ACC112 (cell line): ENCODE measurements at regions not wholly inside any gene's neighbourhood (a gene's known extent, or its start where the extent isn't known, plus 50 kb on each side); places are given as distances from the start of the nearest gene placed in this dataset.

Experiments
- H2AFZ ChIP-seq: fragments of 200-600 bp; sonication (generic); one replicate; pipeline ENCODE4 v1.6.0; 2017; ENCODE audit warnings: antibody characterized with exemption, low read length; ENCODE audit not compliant: unreplicated experiment
- H3K27ac ChIP-seq: fragments of 200-600 bp; sonication (generic); 2 replicates; pipeline ENCODE4 v1.5.1; 2014; ENCODE audit warnings: low read depth, mild to moderate bottlenecking, antibody characterized with exemption, low read length, moderate library complexity
- H3K27me3 ChIP-seq: fragments of 200-600 bp; sonication (generic); 2 replicates; pipeline ENCODE4 v1.6.1; 2014; ENCODE audit warnings: mild to moderate bottlenecking, antibody characterized with exemption, low read length, moderate library complexity, mixed read lengths; ENCODE audit not compliant: insufficient read depth
- H3K36me3 ChIP-seq: fragments of 200-600 bp; sonication (generic); 2 replicates; pipeline ENCODE4 v1.6.1; 2016; ENCODE audit warnings: mild to moderate bottlenecking, antibody characterized with exemption, low read length, moderate library complexity, mixed read lengths; ENCODE audit not compliant: insufficient read depth
- H3K4me1 ChIP-seq: fragments of 200-600 bp; sonication (generic); one replicate; pipeline ENCODE4 v1.6.1; 2016; ENCODE audit warnings: low read length, mixed read lengths; ENCODE audit not compliant: insufficient read depth, unreplicated experiment, control insufficient read depth
- H3K4me3 ChIP-seq: fragments of 200-600 bp; sonication (generic); 2 replicates; pipeline ENCODE4 v1.5.1; 2014; ENCODE audit warnings: mild to moderate bottlenecking, low read depth, low read length
- H3K79me2 ChIP-seq: fragments of 200-600 bp; sonication (generic); one replicate; pipeline ENCODE4 v1.6.0; 2016; ENCODE audit warnings: low read length; ENCODE audit not compliant: control insufficient read depth, unreplicated experiment, insufficient read depth

DNA sequence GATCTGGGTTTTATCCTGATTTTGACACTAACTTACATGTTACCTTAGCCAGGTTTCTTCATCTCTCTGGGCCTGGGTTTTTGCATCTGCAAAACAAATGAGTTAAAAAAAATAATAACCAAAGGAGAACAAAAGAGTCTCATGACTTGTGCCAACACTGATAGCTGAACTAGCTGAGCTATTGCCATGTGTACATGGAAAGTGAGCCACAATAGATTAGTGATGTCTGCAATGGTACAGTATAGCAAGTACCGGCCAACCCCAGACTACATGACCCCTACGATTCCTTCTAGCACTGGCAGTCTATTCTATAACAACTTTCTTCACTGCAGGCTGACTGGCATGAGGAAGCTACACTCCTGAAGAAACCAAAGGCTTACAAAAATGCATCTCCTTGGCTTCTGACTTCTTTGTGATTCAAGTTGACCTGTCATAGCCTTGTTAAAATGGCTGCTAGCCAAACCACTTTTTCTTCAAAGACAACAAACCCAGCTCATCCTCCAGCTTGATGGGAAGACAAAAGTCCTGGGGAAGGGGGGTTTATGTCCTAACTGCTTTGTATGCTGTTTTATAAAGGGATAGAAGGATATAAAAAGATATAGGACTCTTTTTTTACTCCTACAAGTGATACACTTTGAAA lies 123.7 kb downstream of the DAD1 start:
- peaks cover 22% of the 10 kb centered on the region for H3K27me3 ChIP-seq
- H2AFZ ChIP-seq, result no peak overlapping the region
- H3K79me2 ChIP-seq, result no peaks in the 10 kb centered on the region
- no peak overlapping the region for H3K27ac ChIP-seq
- H3K36me3 ChIP-seq, result no peaks in the 10 kb centered on the region
- H3K4me1 ChIP-seq, result peaks cover 23% of the 10 kb centered on the region
- H3K4me3 ChIP-seq, result no peak overlapping the region

DNA sequence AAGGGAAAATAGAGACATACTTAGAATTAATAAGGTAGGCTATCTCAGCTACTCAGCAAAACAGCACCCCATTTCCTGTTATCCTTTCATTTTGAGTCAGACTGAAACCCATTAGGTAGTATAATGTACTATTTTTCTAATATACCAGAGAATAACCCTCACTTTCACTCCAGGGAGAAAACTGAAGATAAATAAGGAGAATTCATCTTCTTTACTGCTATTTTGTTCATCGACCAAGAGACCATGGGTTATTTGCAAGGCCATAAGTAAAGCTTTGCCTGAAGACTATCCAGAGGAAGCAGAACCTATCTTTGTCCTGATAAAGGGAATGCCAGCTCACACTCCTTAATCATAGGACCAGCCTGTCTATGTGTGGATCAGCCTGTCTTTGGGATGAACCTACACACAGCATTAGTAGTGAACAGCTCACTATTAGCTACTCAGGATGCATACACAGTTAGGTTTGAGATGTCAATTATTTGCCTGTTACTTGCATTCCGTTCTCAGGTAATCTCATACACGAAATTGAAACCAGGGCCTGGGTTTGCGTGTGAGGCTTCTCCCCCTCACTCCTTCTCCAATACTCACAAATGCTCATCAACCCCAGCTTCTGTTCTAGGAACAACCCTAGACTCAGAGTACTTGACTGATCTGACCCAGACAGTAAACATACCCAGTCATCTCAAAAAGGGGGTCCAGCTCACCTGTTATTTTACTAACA lies 124.4 kb downstream of the DAD1 start:
- no peaks in the 10 kb centered on the region for H3K36me3 ChIP-seq
- H2AFZ ChIP-seq, result no peak overlapping the region
- no peak overlapping the region for H3K27ac ChIP-seq
- peaks cover 24% of the 10 kb centered on the region for H3K27me3 ChIP-seq
- no peak overlapping the region for H3K4me3 ChIP-seq
- H3K4me1 ChIP-seq, result peaks cover 23% of the 10 kb centered on the region
- H3K79me2 ChIP-seq, result no peaks in the 10 kb centered on the region

DNA sequence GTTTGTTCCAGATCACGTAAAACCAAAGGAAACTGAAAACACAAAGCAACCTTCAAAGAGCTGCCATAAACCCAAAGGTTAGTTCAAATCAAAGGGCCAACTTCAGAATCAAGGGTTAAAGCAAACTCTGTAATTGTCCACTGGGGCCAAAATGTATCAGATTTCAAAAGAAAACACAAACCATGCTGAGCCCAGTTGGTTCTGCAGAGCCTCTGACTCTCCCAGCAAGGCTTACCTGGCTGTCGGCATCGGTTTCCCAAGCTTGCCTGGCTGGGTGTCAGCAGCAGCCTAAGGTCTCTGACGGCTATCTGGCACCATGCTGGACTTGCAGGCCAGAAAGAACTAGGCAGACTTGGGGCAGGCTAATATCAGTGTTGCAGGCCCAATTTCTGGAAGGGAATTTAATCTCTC lies 125.3 kb downstream of the DAD1 start:
- H2AFZ ChIP-seq, result no peak overlapping the region
- H3K79me2 ChIP-seq, result no peaks in the 10 kb centered on the region
- no peaks in the 10 kb centered on the region for H3K36me3 ChIP-seq
- no peak overlapping the region for H3K27ac ChIP-seq
- H3K27me3 ChIP-seq, result peaks cover 25% of the 10 kb centered on the region
- H3K4me3 ChIP-seq, result no peak overlapping the region
- peaks cover 23% of the 10 kb centered on the region for H3K4me1 ChIP-seq

GRCh38 chr14:22462923-22463322 lies 126.1 kb downstream of the DAD1 start:
- Histone ChIP-seq H3K4me3 (no peak overlapping the region), H3K36me3 (no peaks in the 10 kb centered on the region), H2AFZ (no peak overlapping the region), H3K4me1 (peaks cover 23% of the 10 kb centered on the region), H3K27ac (no peak overlapping the region), H3K79me2 (no peaks in the 10 kb centered on the region), H3K27me3 (peaks cover 33% of the 10 kb centered on the region)

GRCh38 chr14:22460461-22461195 lies 128.4 kb downstream of the DAD1 start:
- Histone ChIP-seq H3K4me3 (no peak overlapping the region), H3K27ac (no peak overlapping the region), H3K4me1 (peaks cover 9% of the 10 kb centered on the region), H3K36me3 (no peaks in the 10 kb centered on the region), H2AFZ (no peak overlapping the region), H3K79me2 (no peaks in the 10 kb centered on the region), H3K27me3 (peaks cover 56% of the 10 kb centered on the region)

DNA sequence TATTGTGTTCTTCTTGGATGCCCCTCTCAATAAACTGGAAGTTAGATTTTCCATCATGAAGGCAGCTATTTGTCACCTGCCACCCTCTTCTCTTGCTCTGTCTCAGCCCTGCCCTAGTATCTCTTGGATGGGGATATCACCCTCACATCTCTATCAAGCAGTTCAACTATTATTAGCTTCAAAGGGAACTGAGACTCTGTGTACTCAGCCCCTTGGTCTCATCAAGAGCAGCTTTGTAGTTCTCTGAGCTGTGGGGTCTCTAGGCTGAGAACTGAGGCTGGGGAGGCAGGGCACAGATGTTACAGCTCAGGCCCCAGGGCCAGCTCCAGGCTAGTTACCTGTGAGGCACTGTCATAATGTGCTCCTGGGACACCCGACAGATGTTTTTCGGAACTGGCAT lies 130.3 kb downstream of the DAD1 start:
- H3K27ac ChIP-seq, result no peak overlapping the region
- H3K36me3 ChIP-seq, result no peaks in the 10 kb centered on the region
- no peaks in the 10 kb centered on the region for H3K4me1 ChIP-seq
- H3K27me3 ChIP-seq, result peaks cover 75% of the 10 kb centered on the region
- H3K4me3 ChIP-seq, result no peak overlapping the region
- H3K79me2 ChIP-seq, result no peaks in the 10 kb centered on the region
- H2AFZ ChIP-seq, result no peak overlapping the region

DNA sequence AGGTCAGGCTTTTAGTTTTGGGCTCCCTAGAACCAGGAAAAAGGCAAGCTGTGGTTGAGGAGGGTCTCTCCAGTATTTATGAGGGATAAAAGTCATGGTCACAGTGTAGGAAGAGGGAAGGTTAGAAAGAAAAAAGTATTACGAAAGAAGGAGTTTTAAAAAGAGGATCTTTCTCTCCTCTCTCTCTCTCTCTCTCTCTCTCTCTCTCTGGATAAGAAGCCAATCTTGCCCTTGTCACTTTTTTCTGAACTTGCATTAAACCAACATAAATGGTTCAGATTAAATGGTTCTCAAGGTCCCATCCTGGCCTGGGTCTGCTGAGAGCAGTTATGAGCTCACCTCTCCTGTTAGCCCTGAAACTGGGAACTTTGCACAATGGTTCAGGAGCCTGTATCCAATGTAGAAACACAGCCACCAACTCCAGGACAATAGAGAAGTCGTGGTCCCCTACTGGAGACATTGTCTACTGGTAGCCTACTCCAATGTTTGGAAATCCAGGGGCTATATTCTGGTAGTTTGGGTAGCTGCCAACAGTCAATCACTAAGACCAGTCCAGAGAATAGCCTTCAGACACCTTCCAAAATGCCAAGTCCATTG lies 131.9 kb downstream of the DAD1 start:
- Histone ChIP-seq H3K4me3 (no peak overlapping the region), H3K4me1 (no peaks in the 10 kb centered on the region), H3K36me3 (no peaks in the 10 kb centered on the region), H3K79me2 (no peaks in the 10 kb centered on the region), H2AFZ (no peak overlapping the region), H3K27ac (no peak overlapping the region), H3K27me3 (peaks cover 91% of the 10 kb centered on the region)

GRCh38 chr14:22456421-22456820 lies 132.6 kb downstream of the DAD1 start:
- H3K27me3 ChIP-seq, result peaks cover 90% of the 10 kb centered on the region

GRCh38 chr14:22452330-22452729 lies 136.7 kb downstream of the DAD1 start:
- Histone ChIP-seq H3K4me3 (no peak overlapping the region), H3K4me1 (peaks cover 8% of the 10 kb centered on the region), H3K27ac (no peak overlapping the region), H3K36me3 (no peaks in the 10 kb centered on the region), H3K27me3 (peaks cover 67% of the 10 kb centered on the region), H2AFZ (no peak overlapping the region), H3K79me2 (no peaks in the 10 kb centered on the region)

More at GRCh38 chr14:22456421-22456820, 132.6 kb downstream of the DAD1 start:
- Histone ChIP-seq H2AFZ (no peak overlapping the region), H3K36me3 (no peaks in the 10 kb centered on the region), H3K4me1 (no peaks in the 10 kb centered on the region), H3K4me3 (no peak overlapping the region), H3K79me2 (no peaks in the 10 kb centered on the region), H3K27ac (no peak overlapping the region)

GRCh38 chr14:22450266-22450665 lies 138.8 kb downstream of the DAD1 start:
- H3K4me3 ChIP-seq, result no peak overlapping the region
- no peaks in the 10 kb centered on the region for H3K36me3 ChIP-seq
- no peak overlapping the region for H2AFZ ChIP-seq
- peaks cover 8% of the 10 kb centered on the region for H3K4me1 ChIP-seq
- H3K27ac ChIP-seq, result no peak overlapping the region
- H3K27me3 ChIP-seq, result peaks cover 59% of the 10 kb centered on the region
- H3K79me2 ChIP-seq, result no peaks in the 10 kb centered on the region
